LNCAP (cell line): ENCODE measurements at regions not wholly inside any gene's neighbourhood (a gene's known extent, or its start where the extent isn't known, plus 50 kb on each side); places are given as distances from the start of the nearest gene placed in this dataset.

Experiments used
- CTCF ChIP-seq: fragments of 450-650 bp; IDR thresholded peaks from 2 replicates; pipeline ENCODE4 v1.5.1; 2017; ENCODE audit warnings: mild to moderate bottlenecking

GRCh38 chr1:30101487-30102227 lies 621.7 kb downstream of the MATN1 start:
- no peak for TF ChIP-seq CTCF

- no peak for TF ChIP-seq CTCF
Measured at GRCh38 chr1:30101016-30101415, 622.4 kb downstream of the MATN1 start.

- no peak for TF ChIP-seq CTCF
Measured at GRCh38 chr1:30100524-30100862, 622.9 kb downstream of the MATN1 start.

- no peak for TF ChIP-seq CTCF
Measured at GRCh38 chr1:30099587-30100523, 623.5 kb downstream of the MATN1 start.

- TF ChIP-seq CTCF = no peak
Measured at GRCh38 chr1:30095451-30096025, 627.8 kb downstream of the MATN1 start.

- no peak for TF ChIP-seq CTCF
Measured at GRCh38 chr1:30095051-30095450, 628.3 kb downstream of the MATN1 start.

GRCh38 chr1:30092051-30092858 lies 631.1 kb downstream of the MATN1 start:
- TF ChIP-seq CTCF = no peak
